ENCODE measurements at regions not wholly inside any gene's neighbourhood (a gene's known extent, or its start where the extent isn't known, plus 50 kb on each side); places are given as distances from the start of the nearest gene placed in this dataset.

GRCh38 chr2:158013891-158014290 is 87.8 kb upstream of the UPP2 start:
- H3K23me2 ChIP-seq (ENCODE audit: insufficient read length, low read depth, low read length, poor library complexity, severe bottlenecking) = no peaks in the 10 kb centered on the region
- DNase-seq = no peak
- no peaks in the 10 kb centered on the region for H3K9me3 Mint-ChIP-seq
- H3K4me1 ChIP-seq (ENCODE audit: insufficient read depth, low read length) = no peaks in the 10 kb centered on the region
- no peak for TF ChIP-seq CTCF (conservative IDR thresholded peaks at IDR 0.05)
- H2BK20ac ChIP-seq (ENCODE audit: low read depth, low read length, poor library complexity, severe bottlenecking) = no peak overlapping the region
- H2BK12ac ChIP-seq (ENCODE audit: insufficient read length, low read depth, low read length) = no peak overlapping the region
- WGBS (ENCODE audit: extremely low coverage, insufficient read length, low lambda C conversion rate) = no CpG with 5 or more reads among the region's 1 CpG
- H3K79me1 ChIP-seq (ENCODE audit: insufficient read depth, low read depth, low read length, poor library complexity, severe bottlenecking) = no peaks in the 10 kb centered on the region
- H3K27me3 ChIP-seq (ENCODE audit: insufficient read depth, low read length) = no peaks in the 10 kb centered on the region
- no peak overlapping the region for H2AFZ ChIP-seq (ENCODE audit: low read length)
- H2BK5ac ChIP-seq (ENCODE audit: insufficient read length, low read length) = no peak overlapping the region
- H3T11ph ChIP-seq (ENCODE audit: low read length) = no peak overlapping the region
- no peak overlapping the region for H3K9ac ChIP-seq (ENCODE audit: extremely low read depth, insufficient read length, low read length)
- no peak overlapping the region for H3K4me2 ChIP-seq (ENCODE audit: insufficient read depth, insufficient read length, low read length)
- no peak overlapping the region for H3K27ac Mint-ChIP-seq
- H2BK120ac ChIP-seq (ENCODE audit: low read depth, low read length, poor library complexity, severe bottlenecking) = no peak overlapping the region
- peaks cover 14 to 20% of the 10 kb centered on the region in 2 experiments for H3K4me1 Mint-ChIP-seq
- H3K18ac ChIP-seq (ENCODE audit: insufficient read length, low read depth, low read length) = no peak overlapping the region
- no peak overlapping the region for H3K56ac ChIP-seq (ENCODE audit: insufficient read length, low read depth, low read length)
- no peak overlapping the region for H4K5ac ChIP-seq (ENCODE audit: insufficient read length, low read depth, low read length)
- H3K27ac ChIP-seq (ENCODE audit: insufficient read length, low read depth, low read length) = no peak overlapping the region
- H3K4ac ChIP-seq (ENCODE audit: low read depth, low read length) = no peak overlapping the region
- no peaks in the 10 kb centered on the region for H3K36me3 Mint-ChIP-seq (ENCODE audit: insufficient read depth in 1 of 3, low read depth in 3 of 3)
- no peak overlapping the region for H4K8ac ChIP-seq (replicated peaks; ENCODE audit: insufficient read length, low read depth, low read length)
- H2BK15ac ChIP-seq (ENCODE audit: low read depth, low read length) = no peak overlapping the region
- H3K9me3 ChIP-seq (ENCODE audit: control insufficient read depth, low read depth, low read length) = no peaks in the 10 kb centered on the region
- H4K91ac ChIP-seq (ENCODE audit: insufficient read length, low read depth, low read length) = no peak overlapping the region
- peaks cover 26% of the 10 kb centered on the region for H3K27me3 Mint-ChIP-seq (ENCODE audit: low read depth)
- no peak overlapping the region for H3K4me3 Mint-ChIP-seq
- H4K20me1 ChIP-seq (ENCODE audit: control insufficient read depth, insufficient read depth, insufficient read length) = no peaks in the 10 kb centered on the region
- H3K23ac ChIP-seq (ENCODE audit: insufficient read length, low read depth, low read length) = no peak overlapping the region
- no peak overlapping the region for H3K14ac ChIP-seq (ENCODE audit: insufficient read depth, low read length)
- no peak overlapping the region for H2AK5ac ChIP-seq (ENCODE audit: insufficient read length, low read length)
- H3K79me2 ChIP-seq (ENCODE audit: insufficient read depth, low read length) = no peaks in the 10 kb centered on the region

Measured in H9 (cell line).